ENCODE measurements at regions not wholly inside any gene's neighbourhood (a gene's known extent, or its start where the extent isn't known, plus 50 kb on each side); places are given as distances from the start of the nearest gene placed in this dataset.

DNA sequence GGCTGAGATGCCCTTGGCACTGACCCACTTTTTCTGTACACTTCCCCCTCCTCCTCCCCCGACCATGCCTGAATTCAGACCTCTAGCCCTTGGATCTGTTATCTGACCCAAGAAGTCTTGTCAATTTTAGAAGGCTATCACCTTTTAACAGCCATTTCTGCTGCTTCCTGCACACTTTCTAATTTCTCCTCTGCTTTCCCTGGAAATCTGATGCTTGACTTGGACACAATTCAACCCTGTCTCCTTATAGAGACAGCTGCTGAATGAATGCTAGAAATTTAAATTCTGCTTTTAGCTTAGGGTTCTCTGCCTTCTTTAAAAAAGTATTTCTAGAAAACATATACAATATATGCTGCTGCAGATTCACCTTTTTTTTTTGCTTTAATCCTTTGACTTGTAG is 417.9 kb upstream of the KLF6 start:
- TF ChIP-seq, protein P1, sequence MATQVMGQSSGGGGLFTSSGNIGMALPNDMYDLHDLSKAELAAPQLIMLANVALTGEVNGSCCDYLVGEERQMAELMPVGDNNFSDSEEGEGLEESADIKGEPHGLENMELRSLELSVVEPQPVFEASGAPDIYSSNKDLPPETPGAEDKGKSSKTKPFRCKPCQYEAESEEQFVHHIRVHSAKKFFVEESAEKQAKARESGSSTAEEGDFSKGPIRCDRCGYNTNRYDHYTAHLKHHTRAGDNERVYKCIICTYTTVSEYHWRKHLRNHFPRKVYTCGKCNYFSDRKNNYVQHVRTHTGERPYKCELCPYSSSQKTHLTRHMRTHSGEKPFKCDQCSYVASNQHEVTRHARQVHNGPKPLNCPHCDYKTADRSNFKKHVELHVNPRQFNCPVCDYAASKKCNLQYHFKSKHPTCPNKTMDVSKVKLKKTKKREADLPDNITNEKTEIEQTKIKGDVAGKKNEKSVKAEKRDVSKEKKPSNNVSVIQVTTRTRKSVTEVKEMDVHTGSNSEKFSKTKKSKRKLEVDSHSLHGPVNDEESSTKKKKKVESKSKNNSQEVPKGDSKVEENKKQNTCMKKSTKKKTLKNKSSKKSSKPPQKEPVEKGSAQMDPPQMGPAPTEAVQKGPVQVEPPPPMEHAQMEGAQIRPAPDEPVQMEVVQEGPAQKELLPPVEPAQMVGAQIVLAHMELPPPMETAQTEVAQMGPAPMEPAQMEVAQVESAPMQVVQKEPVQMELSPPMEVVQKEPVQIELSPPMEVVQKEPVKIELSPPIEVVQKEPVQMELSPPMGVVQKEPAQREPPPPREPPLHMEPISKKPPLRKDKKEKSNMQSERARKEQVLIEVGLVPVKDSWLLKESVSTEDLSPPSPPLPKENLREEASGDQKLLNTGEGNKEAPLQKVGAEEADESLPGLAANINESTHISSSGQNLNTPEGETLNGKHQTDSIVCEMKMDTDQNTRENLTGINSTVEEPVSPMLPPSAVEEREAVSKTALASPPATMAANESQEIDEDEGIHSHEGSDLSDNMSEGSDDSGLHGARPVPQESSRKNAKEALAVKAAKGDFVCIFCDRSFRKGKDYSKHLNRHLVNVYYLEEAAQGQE (IDR thresholded peaks at IDR 0.05), result no peak
- TF ChIP-seq TAF1 (conservative IDR thresholded peaks at IDR 0.05) (no peak), FOXA1 (IDR thresholded peaks at IDR 0.05) (no peak), GABPA (IDR thresholded peaks at IDR 0.05 in 1 of 2, conservative IDR thresholded peaks at IDR 0.05 in 1 of 2) (no peak), NR2F2 (IDR thresholded peaks at IDR 0.05) (no peak), FOXA2 (IDR thresholded peaks at IDR 0.05) (no peak), RXRA (IDR thresholded peaks at IDR 0.05) (no peak), EGR1 (IDR thresholded peaks at IDR 0.05; ENCODE audit: low read depth in 2 of 2) (no peak), HNF4A (conservative IDR thresholded peaks at IDR 0.05) (no peak), HNF4G (IDR thresholded peaks at IDR 0.05) (no peak), YY1 (IDR thresholded peaks at IDR 0.05) (no peak), JUND (IDR thresholded peaks at IDR 0.05) (no peak)
- TF ChIP-seq, protein P2, sequence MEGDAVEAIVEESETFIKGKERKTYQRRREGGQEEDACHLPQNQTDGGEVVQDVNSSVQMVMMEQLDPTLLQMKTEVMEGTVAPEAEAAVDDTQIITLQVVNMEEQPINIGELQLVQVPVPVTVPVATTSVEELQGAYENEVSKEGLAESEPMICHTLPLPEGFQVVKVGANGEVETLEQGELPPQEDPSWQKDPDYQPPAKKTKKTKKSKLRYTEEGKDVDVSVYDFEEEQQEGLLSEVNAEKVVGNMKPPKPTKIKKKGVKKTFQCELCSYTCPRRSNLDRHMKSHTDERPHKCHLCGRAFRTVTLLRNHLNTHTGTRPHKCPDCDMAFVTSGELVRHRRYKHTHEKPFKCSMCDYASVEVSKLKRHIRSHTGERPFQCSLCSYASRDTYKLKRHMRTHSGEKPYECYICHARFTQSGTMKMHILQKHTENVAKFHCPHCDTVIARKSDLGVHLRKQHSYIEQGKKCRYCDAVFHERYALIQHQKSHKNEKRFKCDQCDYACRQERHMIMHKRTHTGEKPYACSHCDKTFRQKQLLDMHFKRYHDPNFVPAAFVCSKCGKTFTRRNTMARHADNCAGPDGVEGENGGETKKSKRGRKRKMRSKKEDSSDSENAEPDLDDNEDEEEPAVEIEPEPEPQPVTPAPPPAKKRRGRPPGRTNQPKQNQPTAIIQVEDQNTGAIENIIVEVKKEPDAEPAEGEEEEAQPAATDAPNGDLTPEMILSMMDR (IDR thresholded peaks at IDR 0.05; ENCODE audit: low read depth, low read length, missing input control), result no peak
- TF ChIP-seq, protein P3, sequence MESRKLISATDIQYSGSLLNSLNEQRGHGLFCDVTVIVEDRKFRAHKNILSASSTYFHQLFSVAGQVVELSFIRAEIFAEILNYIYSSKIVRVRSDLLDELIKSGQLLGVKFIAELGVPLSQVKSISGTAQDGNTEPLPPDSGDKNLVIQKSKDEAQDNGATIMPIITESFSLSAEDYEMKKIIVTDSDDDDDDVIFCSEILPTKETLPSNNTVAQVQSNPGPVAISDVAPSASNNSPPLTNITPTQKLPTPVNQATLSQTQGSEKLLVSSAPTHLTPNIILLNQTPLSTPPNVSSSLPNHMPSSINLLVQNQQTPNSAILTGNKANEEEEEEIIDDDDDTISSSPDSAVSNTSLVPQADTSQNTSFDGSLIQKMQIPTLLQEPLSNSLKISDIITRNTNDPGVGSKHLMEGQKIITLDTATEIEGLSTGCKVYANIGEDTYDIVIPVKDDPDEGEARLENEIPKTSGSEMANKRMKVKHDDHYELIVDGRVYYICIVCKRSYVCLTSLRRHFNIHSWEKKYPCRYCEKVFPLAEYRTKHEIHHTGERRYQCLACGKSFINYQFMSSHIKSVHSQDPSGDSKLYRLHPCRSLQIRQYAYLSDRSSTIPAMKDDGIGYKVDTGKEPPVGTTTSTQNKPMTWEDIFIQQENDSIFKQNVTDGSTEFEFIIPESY (IDR thresholded peaks at IDR 0.05), result no peak
- TF ChIP-seq, protein P4, sequence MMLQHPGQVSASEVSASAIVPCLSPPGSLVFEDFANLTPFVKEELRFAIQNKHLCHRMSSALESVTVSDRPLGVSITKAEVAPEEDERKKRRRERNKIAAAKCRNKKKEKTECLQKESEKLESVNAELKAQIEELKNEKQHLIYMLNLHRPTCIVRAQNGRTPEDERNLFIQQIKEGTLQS (IDR thresholded peaks at IDR 0.05), result no peak
- TF ChIP-seq, protein P5, sequence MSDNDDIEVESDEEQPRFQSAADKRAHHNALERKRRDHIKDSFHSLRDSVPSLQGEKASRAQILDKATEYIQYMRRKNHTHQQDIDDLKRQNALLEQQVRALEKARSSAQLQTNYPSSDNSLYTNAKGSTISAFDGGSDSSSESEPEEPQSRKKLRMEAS (IDR thresholded peaks at IDR 0.05), result no peak
- Histone ChIP-seq H3K9me3 (ENCODE audit: control insufficient read depth in 4 of 4, low read length in 3 of 4) (no peaks in the 10 kb centered on the region), H3K4me3 (ENCODE audit: low read depth in 1 of 3, low read length in 3 of 3) (no peak overlapping the region), H3K4me1 (ENCODE audit: control insufficient read depth in 4 of 4, insufficient read depth in 4 of 4, low read length in 3 of 4) (no peaks in the 10 kb centered on the region), H3K27me3 (ENCODE audit: control insufficient read depth in 4 of 4, insufficient read depth in 4 of 4, low read length in 3 of 4) (peaks cover 0 to 3% (median 0%) of the 10 kb centered on the region in 4 donors), H3K36me3 (ENCODE audit: control insufficient read depth in 4 of 4, insufficient read depth in 3 of 4, low read depth in 1 of 4, low read length in 3 of 4) (no peaks in the 10 kb centered on the region), H3K27ac (ENCODE audit: low read depth in 1 of 2, low read length in 2 of 2) (no peak overlapping the region), H3K9ac (ENCODE audit: low read depth in 1 of 2, low read length in 2 of 2) (no peak overlapping the region)
- no peak for DNase-seq (ENCODE audit: low spot score)
- WGBS, result 50% methylated on average over 1 of the region's 1 CpG

Data from liver (tissue), 8 donors.